ENCODE measurements at regions not wholly inside any gene's neighbourhood (a gene's known extent, or its start where the extent isn't known, plus 50 kb on each side); places are given as distances from the start of the nearest gene placed in this dataset.
"Not testable (repeated sequence)": the region's sequence is repeated elsewhere in the genome, so short reads cannot be mapped to it uniquely, and the experiment has no call there.

DNA sequence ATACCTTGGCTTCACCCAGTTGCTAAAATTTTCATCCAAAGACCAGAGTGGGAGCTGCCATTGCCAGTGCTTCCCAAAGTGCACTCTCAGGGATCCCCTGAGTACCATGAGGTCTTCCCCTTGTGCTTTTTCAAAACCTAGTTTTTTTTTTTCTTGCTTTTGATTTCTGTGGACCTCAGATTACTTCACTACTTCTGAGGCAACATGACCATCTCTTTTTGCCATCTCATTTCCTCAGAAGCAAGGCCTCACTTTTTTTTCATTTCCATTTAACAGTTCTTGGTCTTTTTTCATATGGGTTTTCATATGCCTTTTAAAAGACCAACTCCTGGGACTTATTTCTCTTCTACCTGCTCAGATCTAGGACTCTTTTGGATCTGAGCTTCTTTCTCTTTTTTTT lies 64.1 kb upstream of the MMS22L start:
- H3K9me3 ChIP-seq, result no peaks in the 10 kb centered on the region
- H3K27ac ChIP-seq, result no peak overlapping the region
- ATAC-seq, result no peak
- H3K4me1 ChIP-seq, result no peaks in the 10 kb centered on the region
- TF ChIP-seq POLR2A (IDR thresholded peaks at IDR 0.05) (no peak), CTCF (IDR thresholded peaks at IDR 0.05) (no peak)
- no peak for DNase-seq
- no peaks in the 10 kb centered on the region for H3K27me3 ChIP-seq
- intact Hi-C loops (cut with DNase I), result no loop called here
- H3K4me3 ChIP-seq, result no peak overlapping the region
- no peaks in the 10 kb centered on the region for H3K36me3 ChIP-seq (replicated peaks in 1 of 2; ENCODE audit: insufficient read depth in 1 of 2, low read depth in 2 of 2)

- ATAC-seq (no peak), DNase-seq (no peak)
- H3K27ac ChIP-seq, result no peak overlapping the region
- intact Hi-C loops (cut with DNase I), result no loop called here
- 51 to 57% methylated on average over 2 of the region's 2 CpGs for WGBS, 2 donors
- no peaks in the 10 kb centered on the region for H3K4me1 ChIP-seq
- no peaks in the 10 kb centered on the region for H3K9me3 ChIP-seq
- no peaks in the 10 kb centered on the region for H3K27me3 ChIP-seq
- H3K4me3 ChIP-seq, result no peak overlapping the region
- H3K36me3 ChIP-seq (replicated peaks in 1 of 2; ENCODE audit: insufficient read depth in 1 of 2, low read depth in 2 of 2), result no peaks in the 10 kb centered on the region
- no peak for TF ChIP-seq CTCF (IDR thresholded peaks at IDR 0.05)
- TF ChIP-seq POLR2A (IDR thresholded peaks at IDR 0.05), result no peak
Observed at GRCh38 chr6:97361286-97361685, 78.3 kb upstream of the MMS22L start.

- ATAC-seq (no peak), DNase-seq (no peak)
- no peak overlapping the region for H3K27ac ChIP-seq
- no peaks in the 10 kb centered on the region for H3K9me3 ChIP-seq
- TF ChIP-seq CTCF (IDR thresholded peaks at IDR 0.05), result no peak
- TF ChIP-seq POLR2A (IDR thresholded peaks at IDR 0.05), result no peak
- no peaks in the 10 kb centered on the region for H3K4me1 ChIP-seq
- intact Hi-C loops (cut with DNase I), result no loop called here
- no peaks in the 10 kb centered on the region for H3K36me3 ChIP-seq (replicated peaks in 1 of 2; ENCODE audit: insufficient read depth in 1 of 2, low read depth in 2 of 2)
- no peaks in the 10 kb centered on the region for H3K27me3 ChIP-seq
- no peak overlapping the region for H3K4me3 ChIP-seq
- 55 to 67% methylated on average over 1 of the region's 1 CpG for WGBS, 2 donors
Observed at GRCh38 chr6:97364327-97364726, 81.3 kb upstream of the MMS22L start.

DNA sequence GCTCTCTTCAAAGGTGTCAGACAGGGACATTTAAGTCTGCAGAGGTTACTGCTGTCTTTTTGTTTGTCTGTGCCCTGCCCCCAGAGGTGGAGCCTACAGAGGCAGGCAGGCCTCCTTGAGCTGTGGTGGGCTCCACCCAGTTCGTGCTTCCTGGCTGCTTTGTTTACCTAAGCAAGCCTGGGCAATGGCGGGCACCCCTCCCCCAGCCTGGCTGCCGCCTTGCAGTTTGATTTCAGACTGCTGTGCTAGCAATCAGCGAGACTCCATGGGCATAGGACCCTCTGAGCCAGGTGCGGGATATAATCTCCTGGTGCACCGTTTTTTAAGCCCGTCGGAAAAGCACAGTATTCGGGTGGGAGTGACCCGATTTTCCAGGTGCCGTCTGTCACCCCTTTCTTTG lies 99.1 kb upstream of the MMS22L start:
- ATAC-seq; H3K9me3 ChIP-seq; H3K27ac ChIP-seq; H3K36me3 ChIP-seq (replicated peaks in 1 of 2; ENCODE audit: insufficient read depth in 1 of 2, low read depth in 2 of 2); H3K27me3 ChIP-seq; H3K4me1 ChIP-seq; H3K4me3 ChIP-seq; intact Hi-C loops (cut with DNase I); DNase-seq: not testable (repeated sequence)
- 73 to 79% methylated on average over 3 to 8 of the region's 11 CpGs for WGBS, 2 donors

DNA sequence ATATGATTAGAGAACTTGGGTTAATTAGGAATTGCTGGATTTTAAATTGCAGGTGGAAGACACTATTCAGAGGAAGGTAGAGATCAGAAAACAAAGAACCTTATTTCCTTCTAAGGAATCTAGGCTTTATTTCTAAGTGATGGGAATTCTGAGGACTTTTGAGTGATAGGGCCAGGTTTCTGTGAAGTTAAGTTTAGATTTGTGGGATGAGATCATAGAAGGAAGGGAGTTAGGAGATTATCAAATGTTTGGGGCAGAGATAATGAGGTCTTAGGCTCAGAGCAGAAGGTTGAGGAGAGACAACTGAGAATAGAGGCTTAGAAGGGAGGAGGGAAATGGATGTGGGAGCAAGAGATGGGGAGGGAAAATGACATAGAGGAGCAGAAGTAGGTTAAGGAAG lies 109.7 kb upstream of the MMS22L start:
- intact Hi-C loops (cut with DNase I), result loop anchor here (10.0 kb wide), 1 partner anchor 208 kb away; no protein-coding TSS in a partner anchor
- DNase-seq, result no peak

DNA sequence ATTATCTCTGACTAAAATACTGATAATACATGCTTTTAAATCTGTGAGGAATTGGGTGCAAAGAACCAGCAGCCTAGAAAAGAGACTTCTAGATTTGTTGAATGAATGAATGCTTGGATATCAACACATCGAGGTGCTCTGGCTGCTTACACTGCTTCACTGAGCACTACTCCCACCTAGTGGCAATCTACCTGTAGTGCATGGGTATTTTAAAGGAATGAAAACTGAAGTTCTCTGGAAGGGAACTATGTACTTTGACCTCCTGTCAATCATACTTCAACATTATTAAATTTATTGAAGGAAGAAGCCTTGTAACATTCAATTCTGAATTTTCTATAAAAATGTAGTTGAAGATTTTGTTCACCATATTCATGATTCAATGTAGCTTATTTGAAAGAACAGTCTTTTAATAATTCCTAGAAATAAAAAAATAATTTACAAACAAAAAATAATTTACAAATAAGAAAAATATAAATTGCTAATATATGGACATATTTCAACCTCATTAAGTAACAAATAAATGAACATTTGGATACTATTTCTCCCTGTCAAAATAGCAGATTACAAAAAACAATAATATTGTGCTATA lies 111.2 kb upstream of the MMS22L start:
- DNase-seq (peak; percentile 42 to 57 (median 49)), ATAC-seq (peak; percentile 80)
- no peaks in the 10 kb centered on the region for H3K36me3 ChIP-seq (replicated peaks in 1 of 2; ENCODE audit: insufficient read depth in 1 of 2, low read depth in 2 of 2)
- H3K9me3 ChIP-seq, result no peaks in the 10 kb centered on the region
- WGBS, 2 donors, result 0% methylated on average over 1 of the region's 1 CpG
- H3K4me3 ChIP-seq, result no peak overlapping the region
- H3K27me3 ChIP-seq, result no peaks in the 10 kb centered on the region
- H3K4me1 ChIP-seq, result no peaks in the 10 kb centered on the region
- intact Hi-C loops (cut with DNase I), result loop anchor here (10.0 kb wide), 1 partner anchor 209 kb away; no protein-coding TSS in a partner anchor
- H3K27ac ChIP-seq, result no peak overlapping the region
- no peak for TF ChIP-seq POLR2A (IDR thresholded peaks at IDR 0.05)
- TF ChIP-seq CTCF (IDR thresholded peaks at IDR 0.05), result peak; percentile 79 to 96 (median 83)

More for the DNA sequence above, 109.7 kb upstream of the MMS22L start:
- ATAC-seq, result no peak
- Histone ChIP-seq H3K36me3 (replicated peaks in 1 of 2; ENCODE audit: insufficient read depth in 1 of 2, low read depth in 2 of 2) (no peaks in the 10 kb centered on the region), H3K4me3 (no peak overlapping the region), H3K9me3 (no peaks in the 10 kb centered on the region), H3K4me1 (no peaks in the 10 kb centered on the region), H3K27ac (no peak overlapping the region), H3K27me3 (no peaks in the 10 kb centered on the region)
- no peak for TF ChIP-seq POLR2A (IDR thresholded peaks at IDR 0.05)
